GOT3 (cell line): ENCODE measurements at regions not wholly inside any gene's neighbourhood (a gene's known extent, or its start where the extent isn't known, plus 50 kb on each side); places are given as distances from the start of the nearest gene placed in this dataset.

ENCODE experiments used
- DNase-seq: peaks from one replicate; lab custom pipeline; 2025; ENCODE audit warnings: mixed read lengths; lab: John Stamatoyannopoulos, UW

- DNase-seq, result no peak
Observed at GRCh38 chr15:67004142-67004541, 61.3 kb upstream of the SMAD3 start.

GRCh38 chr15:67005294-67005996, 60.0 kb upstream of the SMAD3 start:
- no peak for DNase-seq

- DNase-seq, result no peak
Observed at GRCh38 chr15:67006083-67007065, 59.0 kb upstream of the SMAD3 start.

GRCh38 chr15:67009576-67010569, 55.5 kb upstream of the SMAD3 start:
- DNase-seq, result no peak

- DNase-seq, result no peak
Observed at GRCh38 chr15:67010898-67011616, 54.3 kb upstream of the SMAD3 start.

- DNase-seq, result no peak
Observed at GRCh38 chr15:67011617-67012005, 53.8 kb upstream of the SMAD3 start.

GRCh38 chr15:67013696-67014095, 51.7 kb upstream of the SMAD3 start:
- no peak for DNase-seq
